Stomach (tissue), 4 donors: ENCODE measurements at regions not wholly inside any gene's neighbourhood (a gene's known extent, or its start where the extent isn't known, plus 50 kb on each side); places are given as distances from the start of the nearest gene placed in this dataset.

Experiments
- EP300 ChIP-seq: sonication (generic); formaldehyde crosslinking; IDR thresholded peaks from one replicate; pipeline ENCODE4 v1.6.1; 2017; ENCODE audit warnings: antibody characterized with exemption
- POLR2A ChIP-seq, 4 donors: fragments of 450-650 bp; IDR thresholded peaks; one replicate each; pipeline ENCODE4 v1.6.1; 2016; ENCODE audit warnings: antibody characterized with exemption in 4 of 4, control low read depth in 2 of 4, mild to moderate bottlenecking in 1 of 4, moderate library complexity in 1 of 4
- TF ChIP-seq, protein P1 (sequence below), 7 experiments: fragments of 450-650 bp in 4 of 7; fragments of 200-600 bp in 3 of 7; sonication (generic) in 3 of 7; IDR thresholded peaks; one replicate each; pipeline ENCODE4 v1.5.1; 2016 to 2019; ENCODE audit warnings: antibody characterized with exemption in 7 of 7, control low read depth in 2 of 7, mild to moderate bottlenecking in 1 of 7

GRCh38 chr4:83926950-83927349 lies 391.0 kb downstream of the GPAT3 start:
- TF ChIP-seq POLR2A (IDR thresholded peaks at IDR 0.05) = no peak
- no peak for TF ChIP-seq EP300
- TF ChIP-seq, protein P1, sequence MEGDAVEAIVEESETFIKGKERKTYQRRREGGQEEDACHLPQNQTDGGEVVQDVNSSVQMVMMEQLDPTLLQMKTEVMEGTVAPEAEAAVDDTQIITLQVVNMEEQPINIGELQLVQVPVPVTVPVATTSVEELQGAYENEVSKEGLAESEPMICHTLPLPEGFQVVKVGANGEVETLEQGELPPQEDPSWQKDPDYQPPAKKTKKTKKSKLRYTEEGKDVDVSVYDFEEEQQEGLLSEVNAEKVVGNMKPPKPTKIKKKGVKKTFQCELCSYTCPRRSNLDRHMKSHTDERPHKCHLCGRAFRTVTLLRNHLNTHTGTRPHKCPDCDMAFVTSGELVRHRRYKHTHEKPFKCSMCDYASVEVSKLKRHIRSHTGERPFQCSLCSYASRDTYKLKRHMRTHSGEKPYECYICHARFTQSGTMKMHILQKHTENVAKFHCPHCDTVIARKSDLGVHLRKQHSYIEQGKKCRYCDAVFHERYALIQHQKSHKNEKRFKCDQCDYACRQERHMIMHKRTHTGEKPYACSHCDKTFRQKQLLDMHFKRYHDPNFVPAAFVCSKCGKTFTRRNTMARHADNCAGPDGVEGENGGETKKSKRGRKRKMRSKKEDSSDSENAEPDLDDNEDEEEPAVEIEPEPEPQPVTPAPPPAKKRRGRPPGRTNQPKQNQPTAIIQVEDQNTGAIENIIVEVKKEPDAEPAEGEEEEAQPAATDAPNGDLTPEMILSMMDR (IDR thresholded peaks at IDR 0.05) = no peak
